K562 (cell line): ENCODE measurements at regions not wholly inside any gene's neighbourhood (a gene's known extent, or its start where the extent isn't known, plus 50 kb on each side); places are given as distances from the start of the nearest gene placed in this dataset.

ENCODE experiments used
- ATAC-seq: fragments of 200-7000 bp; cut with Tn5 transposase; 3 replicates; pipeline ENCODE4 v1.9.1; 2020; ENCODE audit warnings: moderate library complexity
- BruUV-seq: library from RNA; stranded (reverse); fragments of 400-500 nt; replicated peaks from 2 replicates; lab custom pipeline; 2021; lab: Mats Ljungman, UMichigan
- CTCF ChIA-PET: fragments of 300-600 bp; formaldehyde crosslinking; extraction: SDS; loops from one replicate; lab custom pipeline; 2021; ENCODE audit warnings: low intra/inter-chr PET ratio; lab: Yijun Ruan, JAX
- POLR2A ChIA-PET: fragments of 300-600, 350-650 bp; sonication (Branson Sonifier 250); formaldehyde crosslinking; extraction: SDS; loops from one replicate; lab custom pipeline; 2021; ENCODE audit warnings: antibody characterized with exemption, inconsistent platforms; lab: Yijun Ruan, JAX
- DNase-seq, 4 experiments: peaks; one replicate each; pipeline versions ENCODE4 v3.0.0 to v3.0.0-alpha.2; 2011 to 2018; ENCODE audit warnings: low spot score in 3 of 4, mixed read lengths in 3 of 4; ENCODE audit errors: extremely low read depth in 1 of 4
- FAIRE-seq: peaks from 2 replicates; lab custom pipeline; 2011; peaks lifted over from hg19 to GRCh38; lab: Jason Lieb, UNC
- H2AFZ ChIP-seq: 2 replicates; pipeline ENCODE4 v1.6.0; 2011; ENCODE audit warnings: low read depth, low read length, control low read depth, inconsistent platforms
- H3K27ac ChIP-seq: fragments of 200-600 bp; 3 replicates; pipeline ENCODE4 v1.8.0; 2011; ENCODE audit warnings: low read depth, mild to moderate bottlenecking, control low read depth, inconsistent platforms, low read length, moderate library complexity, mixed read lengths; ENCODE audit errors: extremely low read depth
- H3K27me3 ChIP-seq, 2 experiments: fragments of 300-600 bp in 1 of 2; 2 replicates in 1 of 2; 3 replicates in 1 of 2; pipeline versions ENCODE4 v1.6.0 to v1.8.0; 2011; ENCODE audit warnings: inconsistent platforms in 2 of 2, low read length in 2 of 2, mild to moderate bottlenecking in 1 of 2, mixed read lengths in 1 of 2, moderate library complexity in 1 of 2; ENCODE audit not compliant: control insufficient read depth in 2 of 2, insufficient read depth in 2 of 2
- H3K36me3 ChIP-seq: fragments of 300-600 bp; 3 replicates; pipeline ENCODE4 v1.8.0; 2011; ENCODE audit warnings: mild to moderate bottlenecking, low read length, inconsistent platforms; ENCODE audit not compliant: control insufficient read depth, insufficient read depth
- H3K4me1 ChIP-seq, 2 experiments: fragments of 200-600 bp in 1 of 2; replicated peaks in 1 of 2; 2 replicates in 1 of 2; 3 replicates in 1 of 2; pipeline versions ENCODE4 v1.5.1 to v1.8.0; 2011; ENCODE audit warnings: inconsistent platforms in 2 of 2, low read length in 2 of 2, mild to moderate bottlenecking in 1 of 2, mixed read lengths in 1 of 2, moderate library complexity in 1 of 2; ENCODE audit not compliant: control insufficient read depth in 2 of 2, insufficient read depth in 2 of 2
- H3K4me2 ChIP-seq: 2 replicates; pipeline ENCODE4 v1.6.1; 2011; ENCODE audit warnings: low read length, control low read depth, inconsistent platforms, mixed read lengths; ENCODE audit not compliant: insufficient read depth
- H3K4me3 ChIP-seq: fragments of 200-600 bp; sonication (generic), shearing (Covaris generic); 2 replicates; pipeline ENCODE4 v1.5.1; 2016; ENCODE audit warnings: control low read depth, inconsistent platforms
- H3K79me2 ChIP-seq: fragments of 200-600 bp; 3 replicates; pipeline ENCODE4 v1.8.0; 2011; ENCODE audit warnings: low read length, inconsistent platforms; ENCODE audit not compliant: control insufficient read depth, insufficient read depth
- H3K9ac ChIP-seq, 2 experiments: 2 replicates each; pipeline versions ENCODE4 v1.6.0 to v1.6.1; 2011; ENCODE audit warnings: low read depth in 2 of 2, low read length in 2 of 2, control low read depth in 1 of 2, inconsistent platforms in 1 of 2, mild to moderate bottlenecking in 1 of 2, mixed read lengths in 1 of 2; ENCODE audit not compliant: insufficient read depth in 1 of 2
- H3K9me1 ChIP-seq: one replicate; pipeline ENCODE4 v1.6.0; 2011; ENCODE audit warnings: inconsistent platforms, mild to moderate bottlenecking, low read length, moderate library complexity; ENCODE audit not compliant: control insufficient read depth, insufficient read depth
- H3K9me3 ChIP-seq: replicated peaks from 2 replicates; pipeline ENCODE4 v1.5.1; 2011; ENCODE audit warnings: low read depth, low read length, inconsistent platforms; ENCODE audit not compliant: control insufficient read depth, insufficient read depth
- H4K20me1 ChIP-seq: replicated peaks from 2 replicates; pipeline ENCODE4 v1.6.1; 2011; ENCODE audit warnings: low read length, inconsistent platforms, mixed read lengths; ENCODE audit not compliant: control insufficient read depth, insufficient read depth
- CREB3 ChIP-seq: fragments of 450-650 bp; conservative IDR thresholded peaks from 2 replicates; pipeline ENCODE4 v1.6.1; 2016; ENCODE audit warnings: missing genetic modification characterization, low read depth, mild to moderate bottlenecking, missing compliant biosample characterization, moderate library complexity
- WGBS: fragments of 100-300 bp; shearing (Covaris generic); methylation state at CpG from one replicate; pipeline ENCODE4 v1.1.6; 2016; ENCODE audit warnings: low coverage, mixed read lengths; ENCODE audit not compliant: insufficient coverage; ENCODE audit errors: missing lambda C conversion rate; 5-methylcytosine and 5-hydroxymethylcytosine counted together
- in situ Hi-C: fragments of 300-500 bp; cut with MboI; formaldehyde crosslinking; loops from 4 replicates; pipeline ENCODE4 v1.15.0; 2018; ENCODE audit warnings: inconsistent platforms, mixed read lengths
- intact Hi-C: fragments of 100-400 bp; cut with micrococcal nuclease; formaldehyde crosslinking; loops from 2 replicates; pipeline ENCODE4 v1.14.2; 2022
- TF ChIP-seq, protein P1 (sequence below): fragments of 450-650 bp; formaldehyde crosslinking; conservative IDR thresholded peaks from 2 replicates; pipeline ENCODE4 v1.4.0; 2022; ENCODE audit warnings: mild to moderate bottlenecking, missing genetic modification characterization
- TF ChIP-seq, protein P2 (sequence below): fragments of 250-450 bp; sonication (Bioruptor Pico); IDR thresholded peaks from 2 replicates; pipeline ENCODE4 v1.8.0; 2022; ENCODE audit warnings: inconsistent platforms, mild to moderate bottlenecking, moderate library complexity, borderline replicate concordance
- TF ChIP-seq, protein P3 (sequence below), 2 experiments: fragments of 250-450 bp in 1 of 2; fragments of 450-650 bp in 1 of 2; sonication (Bioruptor Pico) in 1 of 2; IDR thresholded peaks; 2 replicates each; pipeline versions ENCODE4 v1.6.1 to v1.8.0; 2016 to 2021; ENCODE audit warnings: mild to moderate bottlenecking in 2 of 2, moderate library complexity in 2 of 2, missing compliant biosample characterization in 1 of 2, missing genetic modification characterization in 1 of 2

GRCh38 chr10:86594535-86594934 is 59.8 kb upstream of the OPN4 start:
- TF ChIP-seq CREB3 = no peak
- TF ChIP-seq, protein P1, sequence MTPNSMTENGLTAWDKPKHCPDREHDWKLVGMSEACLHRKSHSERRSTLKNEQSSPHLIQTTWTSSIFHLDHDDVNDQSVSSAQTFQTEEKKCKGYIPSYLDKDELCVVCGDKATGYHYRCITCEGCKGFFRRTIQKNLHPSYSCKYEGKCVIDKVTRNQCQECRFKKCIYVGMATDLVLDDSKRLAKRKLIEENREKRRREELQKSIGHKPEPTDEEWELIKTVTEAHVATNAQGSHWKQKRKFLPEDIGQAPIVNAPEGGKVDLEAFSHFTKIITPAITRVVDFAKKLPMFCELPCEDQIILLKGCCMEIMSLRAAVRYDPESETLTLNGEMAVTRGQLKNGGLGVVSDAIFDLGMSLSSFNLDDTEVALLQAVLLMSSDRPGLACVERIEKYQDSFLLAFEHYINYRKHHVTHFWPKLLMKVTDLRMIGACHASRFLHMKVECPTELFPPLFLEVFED (CRISPR knock-in tag) = no peak
- TF ChIP-seq, protein P2, sequence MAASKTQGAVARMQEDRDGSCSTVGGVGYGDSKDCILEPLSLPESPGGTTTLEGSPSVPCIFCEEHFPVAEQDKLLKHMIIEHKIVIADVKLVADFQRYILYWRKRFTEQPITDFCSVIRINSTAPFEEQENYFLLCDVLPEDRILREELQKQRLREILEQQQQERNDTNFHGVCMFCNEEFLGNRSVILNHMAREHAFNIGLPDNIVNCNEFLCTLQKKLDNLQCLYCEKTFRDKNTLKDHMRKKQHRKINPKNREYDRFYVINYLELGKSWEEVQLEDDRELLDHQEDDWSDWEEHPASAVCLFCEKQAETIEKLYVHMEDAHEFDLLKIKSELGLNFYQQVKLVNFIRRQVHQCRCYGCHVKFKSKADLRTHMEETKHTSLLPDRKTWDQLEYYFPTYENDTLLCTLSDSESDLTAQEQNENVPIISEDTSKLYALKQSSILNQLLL = no peak
- TF ChIP-seq, protein P3, sequence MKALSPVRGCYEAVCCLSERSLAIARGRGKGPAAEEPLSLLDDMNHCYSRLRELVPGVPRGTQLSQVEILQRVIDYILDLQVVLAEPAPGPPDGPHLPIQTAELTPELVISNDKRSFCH (CRISPR knock-in tag; IDR thresholded peaks at IDR 0.05) = no peak
- TF ChIP-seq, protein P3 (tag; IDR thresholded peaks at IDR 0.05) = no peak
- TF ChIP-seq, all 486 proteins: peak for 0
- no TSS peak for BruUV-seq

More at GRCh38 chr10:86594535-86594934, 59.8 kb upstream of the OPN4 start:
- FAIRE-seq (no peak), ATAC-seq (no peak), DNase-seq (no peak)
- Histone ChIP-seq H3K79me2 (no peaks in the 10 kb centered on the region), H3K9ac (no peak overlapping the region), H3K9me3 (no peaks in the 10 kb centered on the region), H3K27me3 (peaks cover 0 to 33% of the 10 kb centered on the region in 2 experiments; a peak in 4 of 5 replicates), H3K4me2 (no peak overlapping the region), H2AFZ (no peak overlapping the region), H3K36me3 (no peaks in the 10 kb centered on the region), H3K27ac (no peak overlapping the region), H3K4me1 (no peaks in the 10 kb centered on the region), H3K4me3 (no peak overlapping the region), H4K20me1 (no peaks in the 10 kb centered on the region), H3K9me1 (no peaks in the 10 kb centered on the region)
- CTCF ChIA-PET = no interaction called here
- intact Hi-C loops (no loop called here), in situ Hi-C loops (no loop called here)
- POLR2A ChIA-PET = interaction anchor here (0.6 kb wide), 2 partner anchors 16 to 70 kb away, joined by 3 read pairs; no protein-coding TSS in a partner anchor
- WGBS = 11% methylated on average over 5 of the region's 5 CpGs
